ENCODE measurements at regions not wholly inside any gene's neighbourhood (a gene's known extent, or its start where the extent isn't known, plus 50 kb on each side); places are given as distances from the start of the nearest gene placed in this dataset.

DNA sequence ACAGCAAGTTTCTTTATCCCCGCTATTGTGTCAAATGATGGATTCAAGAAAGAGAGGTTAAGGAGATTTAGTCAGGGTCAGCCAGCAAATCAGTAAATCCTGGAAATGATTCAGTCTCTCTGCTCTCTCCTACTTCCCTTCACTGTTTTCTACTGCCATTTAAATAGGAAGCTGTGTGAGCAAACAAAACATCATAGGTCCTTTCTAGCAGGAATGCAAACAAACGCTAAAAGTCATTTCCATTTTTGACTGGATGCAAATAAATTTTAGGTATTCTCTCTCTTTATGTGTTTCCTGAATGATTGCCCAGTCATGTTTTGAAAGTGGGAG, 299.4 kb upstream of the RORA start:
- no peaks in the 10 kb centered on the region for H3K9me3 Mint-ChIP-seq
- no peaks in the 10 kb centered on the region for H3K4me1 Mint-ChIP-seq
- no peak overlapping the region for H3K4me3 Mint-ChIP-seq
- H3K27ac Mint-ChIP-seq (ENCODE audit: low read depth): no peak overlapping the region
- no peak for ATAC-seq (replicated peaks; ENCODE audit: extremely low read depth, poor library complexity, severe bottlenecking)
- no peaks in the 10 kb centered on the region for H3K36me3 Mint-ChIP-seq (ENCODE audit: insufficient read depth)
- H3K27me3 Mint-ChIP-seq: peaks cover 59% of the 10 kb centered on the region
- DNase-seq (ENCODE audit: low spot score in 2 of 2): no peak

- Mint-ChIP-seq H3K9me3 (no peaks in the 10 kb centered on the region), H3K36me3 (ENCODE audit: insufficient read depth) (no peaks in the 10 kb centered on the region), H3K4me3 (no peak overlapping the region), H3K4me1 (no peaks in the 10 kb centered on the region), H3K27me3 (peaks cover 61% of the 10 kb centered on the region), H3K27ac (ENCODE audit: low read depth) (no peak overlapping the region)
- no peak for ATAC-seq (replicated peaks; ENCODE audit: extremely low read depth, poor library complexity, severe bottlenecking)
- no peak for DNase-seq (ENCODE audit: low spot score in 2 of 2)
Measured at GRCh38 chr15:61527836-61528580, 298.9 kb upstream of the RORA start.

DNA sequence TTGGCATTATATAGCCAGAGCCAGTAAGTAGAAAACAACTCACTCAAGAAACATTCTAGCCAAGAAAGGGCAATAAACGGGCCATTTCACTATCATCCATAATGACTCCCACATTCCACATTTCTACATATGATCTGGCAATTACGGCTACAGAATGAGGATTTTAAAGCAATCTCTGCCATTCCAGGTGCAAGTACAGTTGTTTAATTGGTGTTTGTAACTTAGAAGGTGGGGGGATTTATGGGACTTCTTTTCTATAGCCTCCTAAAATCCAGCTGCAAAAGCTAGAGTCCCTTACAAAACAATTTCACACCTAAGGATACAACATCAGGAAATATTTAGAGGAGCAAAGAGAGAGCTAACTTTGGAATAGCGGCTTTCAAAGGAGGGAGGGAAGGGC, 295.4 kb upstream of the RORA start:
- ATAC-seq (replicated peaks; ENCODE audit: extremely low read depth, poor library complexity, severe bottlenecking) (no peak), DNase-seq (ENCODE audit: low spot score in 2 of 2) (no peak)
- Mint-ChIP-seq H3K4me3 (no peak overlapping the region), H3K27ac (ENCODE audit: low read depth) (no peak overlapping the region), H3K27me3 (peaks cover 43% of the 10 kb centered on the region), H3K9me3 (no peaks in the 10 kb centered on the region), H3K4me1 (no peaks in the 10 kb centered on the region), H3K36me3 (ENCODE audit: insufficient read depth) (no peaks in the 10 kb centered on the region)

- no peak overlapping the region for H3K27ac Mint-ChIP-seq (ENCODE audit: low read depth)
- H3K36me3 Mint-ChIP-seq (ENCODE audit: insufficient read depth): no peaks in the 10 kb centered on the region
- no peak for ATAC-seq (replicated peaks; ENCODE audit: extremely low read depth, poor library complexity, severe bottlenecking)
- DNase-seq (ENCODE audit: low spot score in 2 of 2): no peak
- no peaks in the 10 kb centered on the region for H3K9me3 Mint-ChIP-seq
- H3K4me3 Mint-ChIP-seq: no peak overlapping the region
- peaks cover 38% of the 10 kb centered on the region for H3K27me3 Mint-ChIP-seq
- no peaks in the 10 kb centered on the region for H3K4me1 Mint-ChIP-seq
Measured at GRCh38 chr15:61524086-61524485, 295.0 kb upstream of the RORA start.

DNA sequence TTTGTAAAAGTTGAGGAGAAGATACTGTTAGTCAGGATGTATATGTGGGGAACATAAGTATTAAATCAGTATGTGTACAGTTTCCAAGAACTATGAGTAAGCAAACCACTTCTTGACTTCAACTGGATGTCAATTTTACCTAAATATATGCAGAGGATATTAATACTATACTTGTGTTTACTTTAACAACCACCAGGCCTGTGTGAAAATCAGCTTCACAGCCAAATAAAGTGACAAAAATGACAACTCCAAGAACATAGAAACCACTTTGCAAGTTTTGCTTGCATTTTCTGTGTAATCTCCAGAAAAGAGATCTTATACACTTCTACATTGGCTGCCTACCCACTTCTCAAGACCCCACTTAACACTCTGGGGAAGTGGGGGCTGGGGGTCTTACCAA, 293.3 kb upstream of the RORA start:
- no peak for DNase-seq (ENCODE audit: low spot score in 2 of 2)
- ATAC-seq (replicated peaks; ENCODE audit: extremely low read depth, poor library complexity, severe bottlenecking): no peak
- Mint-ChIP-seq H3K27me3 (peaks cover 36% of the 10 kb centered on the region), H3K4me3 (no peak overlapping the region), H3K36me3 (ENCODE audit: insufficient read depth) (no peaks in the 10 kb centered on the region), H3K27ac (ENCODE audit: low read depth) (no peak overlapping the region), H3K9me3 (no peaks in the 10 kb centered on the region), H3K4me1 (no peaks in the 10 kb centered on the region)

DNA sequence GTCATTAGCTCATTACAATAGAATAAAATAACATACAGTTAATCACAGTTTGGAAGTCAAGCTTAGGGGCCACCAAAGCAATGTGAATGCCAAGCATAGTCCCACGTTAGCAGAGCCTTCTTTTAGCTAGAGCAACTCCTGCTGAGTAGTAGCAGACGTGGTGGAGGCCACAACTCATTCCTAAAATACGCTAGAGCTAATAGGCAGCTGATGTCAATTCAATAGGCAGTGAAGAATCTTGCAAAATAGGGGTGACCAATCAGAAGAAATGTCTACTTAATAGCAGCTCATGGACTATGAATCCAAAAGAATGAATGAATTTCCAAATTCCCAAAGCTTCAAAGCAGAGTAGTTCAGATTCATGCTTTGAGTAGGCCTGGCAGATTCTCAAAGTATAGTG, 292.9 kb upstream of the RORA start:
- no peak for ATAC-seq (replicated peaks; ENCODE audit: extremely low read depth, poor library complexity, severe bottlenecking)
- peaks cover 41% of the 10 kb centered on the region for H3K27me3 Mint-ChIP-seq
- no peak overlapping the region for H3K4me3 Mint-ChIP-seq
- H3K27ac Mint-ChIP-seq (ENCODE audit: low read depth): no peak overlapping the region
- no peak for DNase-seq (ENCODE audit: low spot score in 2 of 2)
- no peaks in the 10 kb centered on the region for H3K9me3 Mint-ChIP-seq
- no peaks in the 10 kb centered on the region for H3K4me1 Mint-ChIP-seq
- no peaks in the 10 kb centered on the region for H3K36me3 Mint-ChIP-seq (ENCODE audit: insufficient read depth)

GRCh38 chr15:61519296-61519695, 290.2 kb upstream of the RORA start:
- Mint-ChIP-seq H3K36me3 (ENCODE audit: insufficient read depth) (no peaks in the 10 kb centered on the region), H3K27ac (ENCODE audit: low read depth) (no peak overlapping the region), H3K9me3 (no peaks in the 10 kb centered on the region), H3K4me3 (no peak overlapping the region), H3K4me1 (no peaks in the 10 kb centered on the region), H3K27me3 (peaks cover 51% of the 10 kb centered on the region)
- DNase-seq (ENCODE audit: low spot score in 2 of 2): no peak
- ATAC-seq (replicated peaks; ENCODE audit: extremely low read depth, poor library complexity, severe bottlenecking): no peak

GRCh38 chr15:61518191-61518950, 289.3 kb upstream of the RORA start:
- ATAC-seq (replicated peaks; ENCODE audit: extremely low read depth, poor library complexity, severe bottlenecking): no peak
- peaks cover 41% of the 10 kb centered on the region for H3K27me3 Mint-ChIP-seq
- no peaks in the 10 kb centered on the region for H3K36me3 Mint-ChIP-seq (ENCODE audit: insufficient read depth)
- DNase-seq (ENCODE audit: low spot score in 2 of 2): no peak
- no peak overlapping the region for H3K4me3 Mint-ChIP-seq
- no peak overlapping the region for H3K27ac Mint-ChIP-seq (ENCODE audit: low read depth)
- no peaks in the 10 kb centered on the region for H3K9me3 Mint-ChIP-seq
- H3K4me1 Mint-ChIP-seq: no peaks in the 10 kb centered on the region

- Mint-ChIP-seq H3K4me1 (no peaks in the 10 kb centered on the region), H3K4me3 (no peak overlapping the region), H3K27ac (ENCODE audit: low read depth) (no peak overlapping the region), H3K27me3 (peaks cover 35% of the 10 kb centered on the region), H3K36me3 (ENCODE audit: insufficient read depth) (no peaks in the 10 kb centered on the region), H3K9me3 (no peaks in the 10 kb centered on the region)
- DNase-seq (ENCODE audit: low spot score in 2 of 2): no peak
- no peak for ATAC-seq (replicated peaks; ENCODE audit: extremely low read depth, poor library complexity, severe bottlenecking)
Measured at GRCh38 chr15:61517776-61518175, 288.7 kb upstream of the RORA start.

DNA sequence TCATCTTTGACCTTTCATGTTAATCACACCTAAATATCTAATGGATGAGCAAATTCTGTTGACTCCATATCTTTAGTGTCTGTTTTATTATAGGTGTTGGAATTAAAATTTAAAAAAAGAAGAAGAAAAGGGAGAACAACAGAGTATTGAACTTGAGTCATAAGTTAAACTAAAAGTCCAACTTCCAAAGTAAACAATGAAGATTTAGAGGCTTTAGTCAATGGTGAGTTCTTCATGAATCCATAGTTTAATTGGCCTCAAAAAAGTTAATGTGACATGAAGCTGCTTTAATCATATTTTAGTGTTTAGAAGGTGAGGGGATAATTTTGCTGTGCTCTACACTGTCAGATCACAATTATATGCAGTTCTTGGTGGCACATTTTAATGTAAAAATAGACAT, 288.2 kb upstream of the RORA start:
- no peak for ATAC-seq (replicated peaks; ENCODE audit: extremely low read depth, poor library complexity, severe bottlenecking)
- Mint-ChIP-seq H3K27ac (ENCODE audit: low read depth) (no peak overlapping the region), H3K9me3 (no peaks in the 10 kb centered on the region), H3K4me1 (no peaks in the 10 kb centered on the region), H3K36me3 (ENCODE audit: insufficient read depth) (no peaks in the 10 kb centered on the region), H3K4me3 (no peak overlapping the region), H3K27me3 (peaks cover 33% of the 10 kb centered on the region)
- no peak for DNase-seq (ENCODE audit: low spot score in 2 of 2)

DNA sequence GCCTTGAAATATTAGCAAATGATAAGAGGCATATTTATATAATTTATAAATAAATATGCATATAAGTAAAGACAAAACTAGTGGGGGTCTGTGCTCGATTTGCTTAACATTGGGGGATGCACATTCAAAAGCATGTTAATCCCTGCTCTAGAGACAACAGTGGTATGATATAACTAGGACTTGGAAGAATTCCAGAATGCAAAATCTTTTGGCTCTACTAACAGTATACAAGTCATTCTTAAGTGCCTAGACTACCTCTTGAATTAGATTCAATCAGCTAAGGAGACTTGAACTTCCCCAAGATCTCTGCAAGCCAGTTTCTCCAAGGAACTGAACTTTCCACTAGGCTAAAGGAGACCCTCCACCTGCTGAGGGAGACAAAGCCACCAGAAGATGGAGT, 282.7 kb upstream of the RORA start:
- no peaks in the 10 kb centered on the region for H3K9me3 Mint-ChIP-seq
- no peak overlapping the region for H3K27ac Mint-ChIP-seq (ENCODE audit: low read depth)
- ATAC-seq (replicated peaks; ENCODE audit: extremely low read depth, poor library complexity, severe bottlenecking) (no peak), DNase-seq (ENCODE audit: low spot score in 2 of 2) (no peak)
- H3K27me3 Mint-ChIP-seq: peaks cover 62% of the 10 kb centered on the region
- H3K36me3 Mint-ChIP-seq (ENCODE audit: insufficient read depth): no peaks in the 10 kb centered on the region
- H3K4me3 Mint-ChIP-seq: no peak overlapping the region
- no peaks in the 10 kb centered on the region for H3K4me1 Mint-ChIP-seq

GRCh38 chr15:61511089-61511488, 282.0 kb upstream of the RORA start:
- DNase-seq (ENCODE audit: low spot score in 2 of 2) (no peak), ATAC-seq (replicated peaks; ENCODE audit: extremely low read depth, poor library complexity, severe bottlenecking) (no peak)
- H3K4me3 Mint-ChIP-seq: no peak overlapping the region
- H3K27ac Mint-ChIP-seq (ENCODE audit: low read depth): no peak overlapping the region
- H3K27me3 Mint-ChIP-seq: peaks cover 63% of the 10 kb centered on the region
- no peaks in the 10 kb centered on the region for H3K36me3 Mint-ChIP-seq (ENCODE audit: insufficient read depth)
- H3K4me1 Mint-ChIP-seq: no peaks in the 10 kb centered on the region
- no peaks in the 10 kb centered on the region for H3K9me3 Mint-ChIP-seq

DNA sequence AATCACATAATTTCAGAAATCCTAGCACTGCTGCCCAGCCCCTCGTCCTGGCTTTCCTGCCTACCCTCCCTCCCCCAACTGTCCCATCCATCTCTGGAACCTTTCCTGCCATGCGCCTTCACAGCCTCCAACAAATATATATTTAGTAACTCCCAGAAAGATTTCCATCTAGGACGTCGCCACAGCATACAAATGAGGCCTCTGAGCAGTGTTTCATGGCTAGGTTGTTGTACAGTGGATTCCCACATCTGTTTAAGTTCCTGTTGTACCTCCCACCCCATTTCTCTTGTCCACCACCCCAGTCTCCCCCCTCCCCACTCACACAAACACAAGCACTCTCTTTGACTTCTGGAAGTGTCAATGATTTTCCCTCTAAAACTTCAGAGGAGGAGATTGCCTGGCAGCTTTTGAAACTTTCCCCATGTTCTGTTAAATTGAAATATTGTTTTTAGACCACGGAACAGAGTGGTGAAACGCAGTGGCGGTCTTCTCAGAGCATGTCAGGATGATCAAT, 280.3 kb upstream of the RORA start:
- H3K4me3 Mint-ChIP-seq: no peak overlapping the region
- DNase-seq (ENCODE audit: low spot score in 2 of 2) (no peak), ATAC-seq (replicated peaks; ENCODE audit: extremely low read depth, poor library complexity, severe bottlenecking) (no peak)
- H3K27ac Mint-ChIP-seq (ENCODE audit: low read depth): no peak overlapping the region
- H3K36me3 Mint-ChIP-seq (ENCODE audit: insufficient read depth): no peaks in the 10 kb centered on the region
- H3K4me1 Mint-ChIP-seq: no peaks in the 10 kb centered on the region
- no peaks in the 10 kb centered on the region for H3K9me3 Mint-ChIP-seq
- H3K27me3 Mint-ChIP-seq: peaks cover 58% of the 10 kb centered on the region

All from central memory CD8-positive, alpha-beta T cell (primary cell).